ENCODE measurements at regions not wholly inside any gene's neighbourhood (a gene's known extent, or its start where the extent isn't known, plus 50 kb on each side); places are given as distances from the start of the nearest gene placed in this dataset.

DNA sequence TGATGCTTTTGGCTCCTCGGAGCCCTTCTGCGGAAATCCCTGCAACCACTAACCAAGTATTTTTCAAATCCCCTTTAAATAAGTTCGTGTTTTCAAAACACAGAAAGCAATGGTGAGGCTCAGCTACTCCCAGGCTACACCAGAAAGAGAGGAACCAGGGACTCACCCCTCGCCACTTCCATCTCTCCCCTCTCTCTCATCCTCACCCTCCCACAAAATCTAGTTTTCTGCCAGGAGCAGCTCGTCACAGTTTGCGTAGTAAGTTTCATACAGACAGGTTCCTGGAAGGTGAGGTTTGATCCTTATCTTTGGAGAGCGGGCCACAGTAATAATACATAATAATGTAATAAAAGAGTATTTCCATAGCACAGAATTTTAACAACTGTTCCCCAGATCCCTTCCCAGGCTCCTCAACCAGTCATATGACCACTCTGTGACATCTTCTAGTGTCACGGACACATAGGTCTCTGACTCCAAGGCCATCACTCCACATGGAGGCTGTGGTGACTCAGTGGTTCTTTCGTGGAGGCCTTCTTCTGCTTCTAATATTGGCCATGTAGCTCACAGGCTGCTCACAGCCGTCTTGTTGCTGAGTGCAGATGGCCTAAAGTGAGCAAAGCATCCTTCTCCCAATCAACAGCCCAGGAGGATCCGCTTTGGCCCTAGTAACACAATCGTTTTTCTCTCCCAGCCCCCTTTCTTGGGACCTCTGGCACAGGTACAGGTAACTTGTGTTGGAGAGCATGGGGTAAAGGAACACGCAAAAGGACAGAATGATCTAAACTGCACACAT lies 295.7 kb downstream of the CDC5L start:
- DNase-seq: no peak

- no peak for DNase-seq
Measured at GRCh38 chr6:44685213-44685612, 297.7 kb downstream of the CDC5L start.

GRCh38 chr6:44696099-44696498 lies 308.6 kb downstream of the CDC5L start:
- DNase-seq: no peak

- no peak for DNase-seq
Measured at GRCh38 chr6:44696686-44697085, 309.2 kb downstream of the CDC5L start.

DNA sequence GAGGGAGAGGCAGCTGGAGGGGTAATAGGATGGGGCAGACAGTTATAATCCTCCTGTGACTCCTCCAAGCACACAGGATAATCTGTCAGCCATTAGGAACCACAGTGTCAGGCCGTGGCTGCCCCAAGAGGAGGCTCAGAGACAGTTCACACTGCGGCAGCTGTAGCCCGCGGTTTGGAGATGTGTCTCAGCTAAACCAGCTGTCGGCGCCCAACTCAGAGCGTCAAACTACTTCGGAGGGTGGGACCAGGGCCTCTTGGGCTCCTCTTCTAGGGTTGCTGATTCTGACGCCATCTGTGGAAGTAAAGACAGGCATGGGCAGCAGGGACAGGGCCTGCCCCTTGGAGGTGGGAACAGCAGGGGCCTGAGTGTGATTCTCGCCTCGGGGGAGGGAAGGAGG lies 309.8 kb downstream of the CDC5L start:
- no peak for DNase-seq

DNA sequence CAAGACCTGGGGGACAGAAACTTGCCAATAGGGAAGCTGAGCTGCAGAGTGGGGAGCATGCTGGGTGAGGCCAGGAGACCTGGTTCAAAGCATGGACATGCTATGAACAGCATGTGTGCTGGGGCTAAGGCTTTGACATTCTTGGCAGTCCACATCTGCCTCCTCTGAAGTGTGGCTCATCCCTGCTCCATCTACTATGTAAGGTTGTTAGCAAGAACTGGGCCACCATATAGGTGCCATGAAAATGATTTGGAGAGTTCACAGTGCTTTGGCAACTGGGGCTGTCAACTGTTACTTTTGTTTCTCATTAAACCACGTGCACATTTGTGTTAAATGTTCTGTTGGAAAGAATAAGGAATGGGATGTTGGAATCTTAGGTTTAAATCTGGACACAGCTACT lies 311.1 kb downstream of the CDC5L start:
- no peak for DNase-seq

- no peak for DNase-seq
Measured at GRCh38 chr6:44699082-44699481, 311.6 kb downstream of the CDC5L start.

GRCh38 chr6:44699851-44700250 lies 312.3 kb downstream of the CDC5L start:
- DNase-seq: no peak

- no peak for DNase-seq
Measured at GRCh38 chr6:44700422-44700821, 312.9 kb downstream of the CDC5L start.

- no peak for DNase-seq
Measured at GRCh38 chr6:44701038-44701636, 313.6 kb downstream of the CDC5L start.

DNA sequence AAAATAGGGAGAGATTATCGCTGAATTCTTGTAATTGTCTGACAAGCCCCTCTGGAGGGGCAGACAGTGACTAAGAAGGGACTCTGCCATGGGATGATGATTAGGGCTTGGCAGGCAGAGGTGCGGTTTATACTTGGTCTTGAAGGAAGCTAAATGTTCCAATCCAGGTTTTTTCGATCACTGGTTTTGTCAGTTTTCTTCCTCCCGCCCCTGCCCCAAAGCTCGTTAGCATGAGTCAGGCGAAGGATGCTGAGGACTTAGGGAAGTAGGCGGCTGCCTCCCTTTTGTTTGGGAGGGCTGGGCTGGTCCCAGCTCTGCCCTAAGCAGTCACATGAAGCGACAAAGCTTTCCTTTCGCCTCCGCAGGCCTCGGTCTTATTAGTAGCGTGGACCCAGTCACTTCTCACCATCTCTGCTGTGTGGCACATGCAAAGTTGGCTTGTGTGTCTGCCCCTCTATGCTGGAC lies 314.2 kb downstream of the CDC5L start:
- DNase-seq: no peak

DNA sequence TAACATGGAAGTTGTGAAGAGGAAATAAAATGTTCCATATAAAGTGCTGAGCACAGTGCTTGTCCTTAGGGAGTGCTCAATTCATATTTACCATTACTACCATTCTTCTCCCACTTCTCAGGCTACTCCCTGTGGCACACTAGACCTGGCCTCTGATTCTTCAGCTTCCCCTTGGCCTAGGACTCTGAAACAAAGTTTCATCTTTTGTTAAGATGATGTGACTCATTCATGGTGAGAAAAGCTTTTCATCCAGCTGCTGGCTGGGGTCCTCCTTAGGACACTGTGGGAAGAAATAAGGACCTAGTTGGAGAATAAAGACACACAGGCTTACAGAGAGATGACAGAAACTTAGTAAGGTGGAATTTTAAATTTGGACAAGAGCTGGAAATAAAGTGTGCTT lies 314.8 kb downstream of the CDC5L start:
- no peak for DNase-seq

- no peak for DNase-seq
Measured at GRCh38 chr6:44704240-44705150, 317.0 kb downstream of the CDC5L start.

GRCh38 chr6:44705596-44705995 lies 318.1 kb downstream of the CDC5L start:
- DNase-seq: no peak

GRCh38 chr6:44706011-44706410 lies 318.5 kb downstream of the CDC5L start:
- no peak for DNase-seq

- DNase-seq: no peak
Measured at GRCh38 chr6:44708208-44708607, 320.7 kb downstream of the CDC5L start.

- no peak for DNase-seq
Measured at GRCh38 chr6:44712353-44713111, 325.0 kb downstream of the CDC5L start.

DNA sequence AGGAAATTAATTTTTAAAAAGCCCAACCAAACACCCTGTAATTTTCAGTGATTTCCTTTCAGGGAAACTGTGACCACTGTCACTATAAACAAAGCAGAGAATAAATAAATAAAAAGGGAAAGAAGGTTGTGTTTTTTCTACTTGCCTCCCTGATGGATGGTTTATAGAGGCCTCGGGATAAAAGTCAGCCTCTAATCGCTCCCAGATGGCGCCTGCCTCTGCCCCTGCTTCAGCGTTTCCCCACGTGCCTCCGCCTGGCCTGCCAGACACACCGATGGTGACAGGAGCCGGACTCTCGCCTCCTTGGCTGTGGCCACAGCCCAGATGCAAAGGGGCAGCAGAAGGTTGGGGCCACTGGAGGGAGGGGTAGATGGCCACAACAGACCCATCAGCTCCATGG lies 327.7 kb downstream of the CDC5L start:
- no peak for DNase-seq

GRCh38 chr6:44715925-44716324 lies 328.4 kb downstream of the CDC5L start:
- no peak for DNase-seq

DNA sequence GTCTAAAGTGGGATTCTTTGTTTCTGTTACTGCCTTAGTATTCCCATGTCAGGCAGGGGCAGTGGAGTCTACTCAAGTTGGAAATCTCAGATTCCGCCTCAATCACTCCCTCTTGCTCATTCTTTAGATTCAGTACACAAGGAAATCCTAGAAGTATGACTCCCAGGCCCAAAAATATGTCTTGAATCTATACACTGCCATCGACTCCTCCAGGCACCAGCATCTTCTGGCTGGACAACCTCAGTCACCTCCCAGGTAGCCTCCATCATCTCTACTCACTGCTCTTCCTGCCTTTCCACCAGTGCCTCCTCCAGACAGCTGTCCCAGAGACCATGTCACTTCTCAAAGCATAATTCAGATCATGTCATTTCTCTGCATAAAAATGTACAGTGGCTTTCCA lies 329.9 kb downstream of the CDC5L start:
- DNase-seq: no peak

DNA sequence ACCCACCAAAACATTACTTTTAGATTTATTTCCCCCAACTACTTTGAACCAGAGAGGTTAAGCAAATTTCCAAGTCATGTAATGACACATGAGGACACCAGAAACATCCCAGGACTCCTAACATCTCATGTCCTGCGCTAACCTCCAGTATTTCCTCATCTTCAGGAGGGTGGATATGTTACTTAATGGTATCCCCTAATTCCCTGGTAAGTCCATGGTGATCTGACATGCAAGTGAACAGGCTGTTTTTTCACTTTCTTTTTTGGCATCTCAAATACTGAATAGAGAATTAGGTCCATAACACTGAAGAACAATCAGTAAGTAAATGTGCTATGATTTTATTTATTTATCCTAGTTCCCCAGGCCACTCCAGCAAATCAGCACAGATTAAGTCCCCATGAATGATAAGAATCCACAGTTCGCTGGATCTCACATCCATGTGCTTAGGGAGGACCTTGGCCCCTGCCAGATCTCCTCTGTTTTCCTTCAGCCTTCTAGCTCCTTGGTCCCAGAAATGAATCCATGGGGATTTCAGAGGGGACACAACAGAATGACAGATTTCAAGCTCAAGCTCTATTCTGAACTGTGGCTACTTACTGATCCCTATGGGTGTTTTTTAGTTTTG lies 334.6 kb downstream of the CDC5L start:
- DNase-seq: no peak

GRCh38 chr6:44722736-44723135 lies 335.2 kb downstream of the CDC5L start:
- DNase-seq: no peak
